Erythroblast (primary cell): ENCODE measurements at regions not wholly inside any gene's neighbourhood (a gene's known extent, or its start where the extent isn't known, plus 50 kb on each side); places are given as distances from the start of the nearest gene placed in this dataset.
"Not testable (repeated sequence)": the region's sequence is repeated elsewhere in the genome, so short reads cannot be mapped to it uniquely, and the experiment has no call there.

Experiments
- DNase-seq, 2 experiments: peaks; one replicate each; lab custom pipeline; 2025; lab: John Stamatoyannopoulos, UW
- GATA1 ChIP-seq: IDR thresholded peaks from 2 replicates; pipeline ENCODE4 v1.6.1; 2011; ENCODE audit warnings: low read depth, mild to moderate bottlenecking, control low read depth, low read length, moderate library complexity
- POLR2A ChIP-seq: IDR thresholded peaks from 2 replicates; pipeline ENCODE4 v1.6.1; 2011; ENCODE audit warnings: mild to moderate bottlenecking, low read length

- TF ChIP-seq GATA1 (no peak), POLR2A (no peak)
- no peak for DNase-seq
Measured at GRCh38 chr4:128682942-128683666, 126.4 kb upstream of the JADE1 start.

DNA sequence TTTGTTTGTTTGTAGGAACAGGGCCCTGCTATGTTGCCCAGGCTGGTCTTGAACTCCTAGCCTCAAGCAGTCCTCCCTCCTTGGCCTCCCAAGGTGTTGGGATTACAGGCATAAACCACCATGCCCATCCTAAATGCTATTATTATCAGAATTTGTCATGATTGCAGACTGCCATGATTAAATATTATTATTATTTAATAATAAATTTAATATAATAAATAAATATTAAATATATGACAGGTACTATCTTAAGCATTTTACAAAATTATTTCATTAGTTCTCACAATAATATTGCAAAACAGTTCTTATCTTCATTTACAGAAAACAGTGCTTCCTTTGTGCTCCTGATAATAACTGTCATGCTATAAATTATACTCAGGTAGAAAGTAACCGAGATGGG, 133.4 kb upstream of the JADE1 start:
- no peak for DNase-seq
- TF ChIP-seq GATA1: no peak
- TF ChIP-seq POLR2A: no peak

DNA sequence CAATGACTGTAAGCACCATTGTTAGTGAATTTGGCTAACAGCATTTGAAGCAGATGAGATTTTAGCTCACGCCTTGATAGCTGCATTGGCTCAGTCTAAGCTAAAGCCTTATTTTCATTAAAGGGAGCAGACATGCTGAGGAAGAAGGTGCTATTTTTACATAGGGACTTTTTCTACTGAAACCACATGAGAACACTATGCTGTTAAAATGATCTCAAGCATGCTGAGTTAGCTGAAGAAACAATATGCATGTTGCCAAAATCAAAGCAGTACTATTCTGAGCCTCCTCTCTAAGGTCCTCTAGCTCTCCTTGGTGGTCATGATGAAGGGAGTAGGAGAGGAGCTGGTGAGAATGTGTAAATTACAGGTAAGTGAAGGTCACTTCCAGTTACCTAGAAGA, 134.4 kb upstream of the JADE1 start:
- TF ChIP-seq GATA1 (no peak), POLR2A (no peak)
- DNase-seq: no peak

- DNase-seq: not testable (repeated sequence)
Measured at GRCh38 chr4:128673159-128673558, 136.3 kb upstream of the JADE1 start.

GRCh38 chr4:128672596-128672995, 136.9 kb upstream of the JADE1 start:
- DNase-seq: not testable (repeated sequence)

GRCh38 chr4:128670513-128670912, 139.0 kb upstream of the JADE1 start:
- no peak for DNase-seq
- TF ChIP-seq GATA1: no peak
- TF ChIP-seq POLR2A: no peak

DNA sequence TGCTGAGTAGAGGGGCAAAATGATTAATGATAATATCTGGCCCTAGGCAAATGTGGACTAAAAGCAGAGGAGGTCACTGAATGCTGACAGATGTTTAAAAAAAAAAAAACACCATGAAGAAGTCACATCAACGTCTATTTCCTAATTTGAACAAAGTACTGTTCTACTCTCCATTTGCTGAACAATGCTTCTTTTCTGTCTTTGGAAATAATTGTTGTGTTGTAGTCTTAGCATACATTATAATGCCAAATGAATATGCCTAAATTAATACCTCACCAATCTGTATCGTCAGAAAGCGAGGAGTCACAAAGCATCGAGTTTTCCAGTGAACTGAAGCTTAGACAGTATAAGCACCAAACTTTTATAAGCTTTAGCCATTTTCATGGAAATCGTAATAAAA, 140.9 kb upstream of the JADE1 start:
- no peak for DNase-seq
- TF ChIP-seq POLR2A (no peak), GATA1 (no peak)

DNA sequence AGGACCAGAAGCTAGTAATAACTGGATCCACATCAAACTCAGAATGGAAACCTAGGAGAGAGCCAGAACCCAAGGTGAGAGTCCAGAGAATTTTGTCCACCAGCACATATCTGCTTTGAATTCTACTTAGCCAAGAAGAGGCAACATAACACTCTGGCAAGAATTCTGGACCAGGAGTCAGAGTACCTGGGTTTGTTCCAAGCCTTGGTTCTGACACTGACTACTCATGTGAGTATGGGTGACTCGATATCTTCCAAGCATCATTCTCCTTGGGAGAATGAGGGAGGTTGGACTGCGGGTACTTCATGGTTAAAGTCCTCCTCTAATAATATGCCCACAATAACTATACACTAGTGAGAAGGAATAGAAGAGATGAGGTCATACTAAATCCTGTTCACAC, 144.0 kb upstream of the JADE1 start:
- no peak for TF ChIP-seq POLR2A
- TF ChIP-seq GATA1: no peak
- no peak for DNase-seq

DNA sequence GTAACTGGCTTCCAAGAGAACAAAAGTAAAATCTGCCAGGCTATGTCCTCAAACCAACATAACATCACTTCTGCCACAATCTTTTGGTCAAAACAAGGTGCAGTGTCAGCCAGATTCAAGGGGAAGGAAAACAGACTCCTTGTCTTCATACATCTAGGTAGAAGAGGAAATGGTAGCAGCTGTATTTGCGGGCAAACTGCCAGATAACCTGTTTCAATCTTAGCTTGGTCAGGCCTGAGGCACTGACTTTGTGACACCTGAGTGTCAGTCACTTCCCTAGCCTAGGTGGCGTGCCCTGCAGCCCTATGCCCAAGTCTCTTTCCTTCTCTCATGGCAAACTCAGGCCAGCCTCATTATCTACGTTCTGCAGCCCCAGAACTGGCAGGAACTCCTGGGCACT, 146.2 kb upstream of the JADE1 start:
- DNase-seq: no peak

DNA sequence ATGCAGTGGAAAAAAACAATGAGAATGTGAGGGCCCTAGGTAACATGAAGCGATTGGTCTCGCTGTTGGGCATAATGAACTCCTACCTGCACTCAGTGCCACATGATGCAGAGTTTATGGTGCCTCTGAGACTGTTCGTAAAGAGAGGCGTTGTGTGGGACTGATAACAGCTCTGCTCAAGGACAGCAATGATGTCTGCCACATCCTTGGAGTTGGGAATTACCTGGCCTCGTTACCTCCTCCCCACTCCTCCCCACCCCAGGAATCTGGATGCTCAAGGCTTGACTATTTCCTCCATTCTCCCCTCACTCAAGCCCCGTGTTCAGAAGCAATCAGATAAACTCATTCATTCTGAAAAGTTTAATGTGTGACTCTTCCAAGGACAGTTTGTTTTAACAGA, 148.0 kb upstream of the JADE1 start:
- no peak for DNase-seq
- no peak for TF ChIP-seq POLR2A

More for the DNA sequence above, 146.2 kb upstream of the JADE1 start:
- TF ChIP-seq GATA1 (no peak), POLR2A (no peak)

DNA sequence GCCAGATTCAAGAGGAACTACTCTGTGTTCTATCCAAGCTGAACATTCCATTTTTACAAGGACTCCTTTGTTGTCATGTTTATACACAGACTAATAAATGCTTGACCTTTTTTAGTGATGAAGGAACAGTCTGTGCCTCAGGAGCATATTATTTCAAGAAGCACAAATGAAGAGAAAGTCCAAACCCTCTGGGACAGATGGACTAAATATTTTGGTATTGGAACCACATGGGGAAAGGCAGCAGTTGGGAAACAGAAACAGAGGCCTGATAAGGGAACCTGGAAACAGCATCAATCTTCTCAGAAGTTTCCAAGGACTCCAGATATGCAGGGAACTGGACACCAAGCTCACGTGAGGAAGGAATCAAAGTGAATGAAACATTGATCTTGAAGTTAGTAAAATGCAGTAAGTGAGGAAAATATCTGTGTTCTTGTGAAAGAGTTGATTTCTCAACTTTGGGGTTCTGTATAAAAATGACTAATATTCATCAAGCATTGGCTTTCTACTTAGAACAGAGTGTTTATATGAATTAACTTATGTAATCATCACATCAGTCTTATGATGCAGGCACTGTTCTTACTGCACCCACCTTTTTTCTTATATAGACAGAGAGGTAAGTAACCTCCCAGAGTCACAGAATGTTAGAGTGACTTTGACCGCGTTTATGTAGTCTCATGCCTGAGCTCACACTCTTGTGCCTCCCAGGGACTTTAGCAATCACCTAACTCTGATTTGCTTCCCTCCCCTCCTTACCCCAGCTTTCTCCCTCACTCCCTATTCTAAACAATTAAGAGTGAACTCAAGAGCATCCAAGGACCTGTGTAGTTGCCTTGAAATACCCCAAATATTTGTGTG, 148.9 kb upstream of the JADE1 start:
- DNase-seq: no peak
- TF ChIP-seq POLR2A: no peak

DNA sequence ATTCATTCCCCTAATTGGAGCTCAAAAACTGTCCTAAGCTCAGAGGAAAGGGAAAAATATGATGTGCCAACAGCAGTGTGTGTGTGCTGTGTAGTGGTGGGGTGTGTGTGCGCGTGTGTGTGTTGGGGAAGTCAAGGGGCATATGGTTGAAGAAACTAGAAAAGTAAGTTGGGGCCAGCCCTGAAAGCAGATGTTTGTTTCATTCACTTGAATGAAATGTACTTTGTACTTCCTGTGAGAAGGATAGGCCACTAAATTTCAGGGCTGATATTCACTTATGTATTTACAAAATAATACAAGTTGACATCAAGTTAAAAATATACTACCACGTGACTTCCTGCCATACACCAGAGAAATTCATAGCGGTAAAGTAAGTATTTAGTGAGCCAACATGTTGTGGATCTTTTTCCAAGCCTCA, 151.3 kb upstream of the JADE1 start:
- no peak for DNase-seq
- TF ChIP-seq POLR2A: no peak
- no peak for TF ChIP-seq GATA1

DNA sequence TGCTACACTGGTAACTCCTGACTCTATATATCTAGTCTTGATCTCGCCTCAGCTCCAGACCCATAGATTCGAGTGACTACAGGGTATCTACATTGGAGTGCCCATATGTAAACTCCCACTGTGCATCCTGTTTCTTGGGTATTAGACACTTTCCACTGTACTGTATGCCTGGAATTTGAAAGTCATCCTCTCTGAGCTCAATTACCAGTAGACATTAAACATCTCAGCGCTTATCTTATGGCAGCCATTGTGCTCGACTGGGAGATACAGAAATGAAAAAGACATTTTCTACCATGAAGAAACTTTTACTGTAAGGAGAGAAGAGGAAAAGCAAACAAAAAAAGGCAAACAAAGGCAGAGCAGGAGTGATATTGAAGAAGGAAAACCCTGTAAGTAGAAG, 151.9 kb upstream of the JADE1 start:
- DNase-seq: no peak
- TF ChIP-seq POLR2A (no peak), GATA1 (no peak)

- no peak for TF ChIP-seq GATA1
- TF ChIP-seq POLR2A: no peak
- DNase-seq: no peak
Measured at GRCh38 chr4:128654465-128654864, 155.0 kb upstream of the JADE1 start.
